Limb (tissue), 2 donors: ENCODE measurements at regions not wholly inside any gene's neighbourhood (a gene's known extent, or its start where the extent isn't known, plus 50 kb on each side); places are given as distances from the start of the nearest gene placed in this dataset.
A peak's percentile ranks its signal among the peaks of the same experiment; 100 is the strongest.
"Not testable (repeated sequence)": the region's sequence is repeated elsewhere in the genome, so short reads cannot be mapped to it uniquely, and the experiment has no call there.

Experiments
- DNase-seq, 2 donors: peaks; one replicate each; pipeline ENCODE4 v3.0.0-alpha.2; 2016; ENCODE audit errors: extremely low spot score in 2 of 2

- DNase-seq, result peak; percentile 41 to 64
Measured at GRCh38 chr11:112697391-112698178, 263.6 kb upstream of the NCAM1 start.

- DNase-seq, result no peak
Measured at GRCh38 chr11:112705148-112705547, 256.1 kb upstream of the NCAM1 start.

DNA sequence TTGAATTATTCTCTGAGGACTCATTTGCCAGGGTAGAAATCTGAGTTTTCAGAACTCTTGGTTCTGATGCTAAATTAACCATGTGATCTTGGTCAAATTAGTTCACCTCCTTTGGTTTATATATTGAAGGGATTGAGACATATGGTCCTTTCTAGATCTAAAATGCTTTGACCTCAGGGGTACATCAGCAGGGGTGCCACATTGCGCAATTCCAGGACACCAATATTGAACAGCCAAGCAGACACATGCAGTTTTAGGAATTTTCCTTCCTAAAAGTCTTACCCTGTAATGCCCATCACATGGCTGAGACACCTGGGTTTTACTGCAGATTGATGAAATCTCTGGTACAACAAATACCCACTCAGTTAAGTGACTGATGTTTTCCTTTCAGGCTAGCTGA is 254.4 kb upstream of the NCAM1 start:
- no peak for DNase-seq

- not testable (repeated sequence) for DNase-seq
Measured at GRCh38 chr11:112714340-112714739, 246.9 kb upstream of the NCAM1 start.

DNA sequence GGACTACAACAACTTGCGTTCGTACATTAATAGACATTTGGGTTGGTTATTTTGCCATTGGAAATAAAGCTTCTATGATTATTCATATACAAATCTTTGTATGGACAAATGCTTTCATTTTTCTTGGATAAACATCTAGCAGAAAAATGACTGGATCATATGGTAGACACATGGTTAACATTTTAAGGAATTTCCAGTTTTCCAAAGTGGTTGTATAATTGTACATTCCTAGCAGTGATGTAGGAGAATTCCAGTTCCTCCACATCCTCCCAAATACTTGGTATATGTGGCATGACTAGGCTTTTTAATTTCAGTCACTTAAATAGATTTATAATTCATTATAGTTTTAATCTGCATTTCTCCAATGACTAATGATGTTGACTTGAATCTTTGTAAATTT is 246.2 kb upstream of the NCAM1 start:
- no peak for DNase-seq

DNA sequence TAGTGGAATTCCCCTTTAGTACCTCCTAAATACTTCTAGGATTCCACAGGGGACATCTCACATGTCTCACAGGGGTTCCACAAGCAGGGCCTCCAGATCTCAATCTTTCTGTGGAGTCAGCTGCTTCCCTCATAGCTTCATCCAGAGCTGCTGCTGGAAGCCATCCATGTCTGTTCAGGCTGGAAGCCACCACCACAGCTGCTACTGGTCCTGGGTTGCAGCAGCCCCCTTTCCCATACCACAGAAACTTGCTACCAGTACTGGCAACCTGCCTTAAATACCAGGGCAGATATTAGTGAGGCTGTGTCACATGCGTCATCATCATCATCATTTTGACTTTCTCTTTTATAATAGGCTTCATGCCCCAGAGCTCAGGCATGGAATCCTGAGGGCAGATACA is 242.7 kb upstream of the NCAM1 start:
- DNase-seq, result peak in 1 of 2 donors; percentile 24

DNA sequence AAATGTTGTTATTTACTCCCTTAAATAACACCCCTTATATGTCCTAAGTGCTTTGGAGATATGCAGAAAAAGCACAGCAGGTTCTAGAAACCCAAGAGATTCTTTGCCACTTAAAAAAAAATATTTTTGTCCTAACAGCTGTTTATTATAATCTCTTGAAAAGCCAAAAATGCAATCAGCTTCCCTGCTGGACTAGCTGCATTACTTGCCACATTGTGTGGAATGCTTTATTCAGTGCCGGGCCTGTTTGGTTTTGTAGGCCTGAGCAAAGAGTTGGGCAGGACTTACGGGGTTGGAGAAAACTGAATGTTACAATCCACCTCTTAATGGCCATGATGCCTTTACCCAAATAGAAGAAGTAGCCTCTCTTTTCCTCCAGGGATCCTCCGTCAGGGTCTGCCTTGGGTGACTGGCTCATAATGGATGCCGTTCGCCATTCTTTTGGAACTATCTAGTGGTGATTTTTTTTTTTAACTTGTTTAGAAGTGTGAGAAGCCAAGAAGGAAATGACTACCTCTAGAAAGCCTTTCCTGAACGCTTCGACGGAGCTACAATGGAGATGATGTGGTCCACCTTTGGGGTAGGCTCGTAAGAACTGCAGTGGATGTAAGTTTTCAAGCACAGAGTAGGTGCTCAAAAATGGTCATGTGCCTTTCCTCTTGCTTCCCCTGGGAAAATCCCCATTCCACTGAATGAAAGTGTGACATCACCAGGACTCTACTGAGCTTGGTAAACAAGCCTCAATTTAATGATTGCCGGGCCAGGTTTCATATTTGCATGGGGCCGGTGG is 241.3 kb upstream of the NCAM1 start:
- no peak for DNase-seq

GRCh38 chr11:112722148-112722547 is 239.1 kb upstream of the NCAM1 start:
- DNase-seq, result no peak

DNA sequence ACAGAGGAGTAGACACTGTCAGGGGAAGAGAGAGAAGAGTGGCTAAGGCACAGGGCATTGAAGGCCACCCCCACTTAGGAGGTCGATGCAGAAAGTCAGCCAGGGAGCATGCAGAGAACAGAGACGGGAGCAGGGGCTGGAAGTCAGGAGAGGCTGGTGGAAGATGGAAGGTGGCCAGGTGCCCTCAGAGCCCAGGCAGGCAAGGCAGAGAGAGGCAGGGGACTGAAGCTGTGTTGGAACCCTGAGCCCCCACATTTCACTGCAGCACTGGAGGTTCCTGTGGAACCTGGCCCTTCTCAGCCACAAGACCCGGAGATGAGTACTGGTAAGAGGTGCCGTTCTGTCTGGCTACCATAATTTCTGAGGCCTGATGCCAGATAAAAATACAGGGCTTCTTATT is 238.3 kb upstream of the NCAM1 start:
- no peak for DNase-seq

DNA sequence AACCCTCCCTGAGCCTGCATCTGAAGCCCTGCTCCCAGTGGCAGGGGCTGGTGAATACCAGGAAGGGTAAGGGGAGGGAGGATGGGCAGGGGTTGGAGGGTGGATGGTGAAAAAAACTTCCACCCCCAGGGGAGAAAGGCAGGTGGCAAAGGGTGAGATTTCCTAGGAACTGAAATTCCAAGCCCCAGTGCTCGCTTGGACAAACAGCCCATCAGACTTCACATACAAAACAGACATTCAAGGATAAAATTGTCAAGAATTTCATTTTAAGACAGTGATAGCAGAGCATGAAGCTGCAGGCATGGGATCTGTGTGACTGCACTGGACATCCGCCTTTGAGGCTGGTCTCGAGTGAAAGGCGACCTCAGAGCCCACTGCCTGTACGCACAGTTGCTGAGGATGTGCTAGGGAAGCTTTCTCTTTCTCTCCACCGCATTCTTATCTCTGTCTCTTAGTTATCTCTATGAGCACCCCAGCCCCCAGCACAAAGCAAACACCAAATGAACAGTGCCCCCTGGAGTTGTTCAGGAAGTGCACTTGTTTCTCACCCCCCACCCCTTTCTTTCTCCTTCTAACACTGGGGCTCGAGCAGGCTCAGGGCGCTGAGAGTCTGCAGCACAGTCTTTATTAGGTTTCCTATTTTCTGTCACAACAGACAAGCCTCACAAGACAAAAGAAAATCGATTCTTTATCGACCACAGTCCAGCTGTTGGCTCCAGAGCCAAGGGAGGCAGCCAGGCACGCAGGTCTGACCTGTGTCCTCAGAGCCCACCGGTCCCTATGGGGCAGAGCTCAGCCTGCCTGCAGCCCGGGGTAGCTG is 237.3 kb upstream of the NCAM1 start:
- no peak for DNase-seq

DNA sequence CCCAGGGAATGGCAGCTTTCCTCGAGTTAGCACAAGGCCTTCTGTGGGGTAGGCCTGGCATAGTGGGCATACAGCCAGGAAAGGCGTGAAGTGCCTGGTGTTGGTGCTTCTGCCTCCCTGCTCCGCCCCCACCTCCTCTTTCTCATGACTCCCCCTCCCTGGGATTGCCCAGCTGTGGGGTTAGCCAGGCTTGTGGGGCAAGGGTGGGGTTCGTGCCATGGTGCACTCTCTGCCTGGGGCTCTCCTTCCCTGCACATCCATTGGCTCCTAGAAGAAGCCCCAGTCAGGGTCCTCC is 236.8 kb upstream of the NCAM1 start:
- DNase-seq, result no peak

- DNase-seq, result no peak
Measured at GRCh38 chr11:112725636-112726035, 235.6 kb upstream of the NCAM1 start.

- no peak for DNase-seq
Measured at GRCh38 chr11:112727341-112727841, 233.8 kb upstream of the NCAM1 start.

GRCh38 chr11:112728288-112728687 is 232.9 kb upstream of the NCAM1 start:
- no peak for DNase-seq

DNA sequence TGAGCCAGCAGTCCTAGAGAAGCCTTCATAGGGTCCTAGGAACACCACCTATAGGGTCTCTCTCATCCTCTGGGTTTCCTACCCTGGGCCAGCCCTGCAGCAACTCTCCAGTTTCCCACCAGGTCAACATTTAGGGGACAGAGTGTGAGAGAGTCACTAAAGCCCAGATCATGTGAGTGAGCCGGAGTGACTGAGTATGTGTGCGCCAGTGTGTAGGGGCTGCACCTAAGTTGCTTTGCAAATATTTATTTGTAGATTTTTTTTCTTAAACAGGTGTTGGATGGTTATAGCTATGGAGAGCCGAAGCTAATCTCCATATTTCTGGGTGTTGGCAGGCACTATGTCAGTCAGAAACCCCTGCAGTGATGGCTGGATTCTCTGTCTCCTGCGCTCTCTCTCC is 232.5 kb upstream of the NCAM1 start:
- DNase-seq, result no peak

GRCh38 chr11:112730591-112730990 is 230.6 kb upstream of the NCAM1 start:
- DNase-seq, result no peak

DNA sequence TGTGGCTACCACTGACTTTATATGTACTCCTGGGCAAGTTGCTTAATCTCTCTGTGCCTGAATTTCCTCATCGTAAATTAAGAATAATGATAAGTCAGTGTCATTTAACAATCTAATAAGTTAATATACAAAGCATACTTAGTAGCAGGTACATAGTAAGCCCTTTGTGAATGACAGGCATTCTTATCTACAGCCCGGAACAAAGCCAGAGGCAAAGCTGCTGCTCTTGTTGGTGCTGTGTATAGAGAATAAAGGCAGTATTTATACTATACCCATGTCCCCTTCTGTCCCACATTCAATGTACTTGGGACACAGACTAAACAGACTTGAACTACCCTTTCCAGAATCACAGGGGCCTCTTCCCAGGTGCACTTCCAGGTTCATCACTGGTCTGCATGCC is 229.7 kb upstream of the NCAM1 start:
- DNase-seq, result no peak

GRCh38 chr11:112732031-112732430 is 229.2 kb upstream of the NCAM1 start:
- no peak for DNase-seq

- DNase-seq, result peak in 1 of 2 donors; percentile 75
Measured at GRCh38 chr11:112734207-112734606, 227.0 kb upstream of the NCAM1 start.

GRCh38 chr11:112735470-112735869 is 225.8 kb upstream of the NCAM1 start:
- DNase-seq, result no peak

GRCh38 chr11:112744041-112744440 is 217.2 kb upstream of the NCAM1 start:
- no peak for DNase-seq

GRCh38 chr11:112745973-112746372 is 215.2 kb upstream of the NCAM1 start:
- DNase-seq, result no peak
